GM23338 (cell line): ENCODE measurements at regions not wholly inside any gene's neighbourhood (a gene's known extent, or its start where the extent isn't known, plus 50 kb on each side); places are given as distances from the start of the nearest gene placed in this dataset.
A peak's percentile ranks its signal among the peaks of the same experiment; 100 is the strongest.

ENCODE experiments used
- ATAC-seq: fragments of 200-7000 bp; cut with Tn5 transposase; 3 replicates; pipeline ENCODE4 v1.9.1; 2020
- DNase-seq: peaks from one replicate; pipeline ENCODE4 v3.0.0-alpha.2; 2015; ENCODE audit warnings: low spot score
- H2AFZ ChIP-seq: fragments of 200-600 bp; sonication (generic); 2 replicates; pipeline ENCODE4 v1.8.0; 2016; ENCODE audit warnings: antibody characterized with exemption, mild to moderate bottlenecking, moderate library complexity
- H3F3A ChIP-seq: fragments of 200-600 bp; sonication (generic); replicated peaks from 2 replicates; pipeline ENCODE4 v1.8.0; 2017; ENCODE audit warnings: antibody characterized with exemption, mixed run types, low read depth
- H3K27ac ChIP-seq: fragments of 200-600 bp; sonication (generic); 2 replicates; pipeline ENCODE4 v1.6.1; 2016; ENCODE audit warnings: low read depth
- H3K27me3 ChIP-seq: fragments of 200-600 bp; sonication (generic); 2 replicates; pipeline ENCODE4 v1.8.0; 2016; ENCODE audit warnings: mild to moderate bottlenecking, mixed run types, moderate library complexity; ENCODE audit not compliant: insufficient read depth
- H3K36me3 ChIP-seq: fragments of 200-600 bp; sonication (generic); 2 replicates; pipeline ENCODE4 v1.8.0; 2016; ENCODE audit warnings: mild to moderate bottlenecking; ENCODE audit not compliant: insufficient read depth
- H3K4me1 ChIP-seq: fragments of 200-600 bp; sonication (generic); 2 replicates; pipeline ENCODE4 v1.8.0; 2016; ENCODE audit warnings: mild to moderate bottlenecking, moderate library complexity; ENCODE audit not compliant: insufficient read depth
- H3K4me2 ChIP-seq: fragments of 200-600 bp; sonication (generic); 2 replicates; pipeline ENCODE4 v1.7.1; 2017; ENCODE audit warnings: mixed run types
- H3K4me3 ChIP-seq: fragments of 200-600 bp; sonication (generic); 2 replicates; pipeline ENCODE4 v1.6.1; 2016; ENCODE audit warnings: mixed run types
- H3K79me2 ChIP-seq: fragments of 200-600 bp; sonication (generic); replicated peaks from 2 replicates; pipeline ENCODE4 v1.8.0; 2017; ENCODE audit warnings: mild to moderate bottlenecking; ENCODE audit not compliant: insufficient read depth
- H3K9me2 ChIP-seq: fragments of 200-600 bp; sonication (generic); 2 replicates; pipeline ENCODE4 v1.8.0; 2017; ENCODE audit not compliant: insufficient read depth
- H4K20me1 ChIP-seq: fragments of 200-600 bp; sonication (generic); replicated peaks from 2 replicates; pipeline ENCODE4 v1.8.0; 2017; ENCODE audit warnings: mild to moderate bottlenecking; ENCODE audit not compliant: insufficient read depth
- H3K27ac Mint-ChIP-seq: 2 replicates; pipeline ENCODE4 v1.8.0; 2020; ENCODE audit warnings: inconsistent platforms, mild to moderate bottlenecking, moderate library complexity, mixed read lengths
- H3K27me3 Mint-ChIP-seq: 3 replicates; pipeline ENCODE4 v1.8.0; 2022; ENCODE audit warnings: low read depth, mild to moderate bottlenecking, moderate library complexity, mixed read lengths, inconsistent platforms; ENCODE audit not compliant: insufficient read depth, poor library complexity
- H3K36me3 Mint-ChIP-seq: 3 replicates; pipeline ENCODE4 v1.8.0; 2021; ENCODE audit warnings: low read depth, mild to moderate bottlenecking, inconsistent platforms, moderate library complexity, mixed read lengths
- H3K4me1 Mint-ChIP-seq: 3 replicates; pipeline ENCODE4 v1.8.0; 2020; ENCODE audit warnings: mild to moderate bottlenecking, inconsistent platforms, mixed read lengths
- H3K4me3 Mint-ChIP-seq: 3 replicates; pipeline ENCODE4 v1.8.0; 2021; ENCODE audit warnings: moderate library complexity, mild to moderate bottlenecking, inconsistent platforms, mixed read lengths
- H3K9me3 Mint-ChIP-seq: 3 replicates; pipeline ENCODE4 v1.8.0; 2020; ENCODE audit warnings: moderate library complexity, mild to moderate bottlenecking, inconsistent platforms, mixed read lengths
- CREB1 ChIP-seq: fragments of 250-450 bp; sonication (Bioruptor Pico); IDR thresholded peaks from 2 replicates; pipeline ENCODE4 v1.5.0; 2020; ENCODE audit warnings: low read depth, mild to moderate bottlenecking, moderate library complexity
- CTCF ChIP-seq, 2 experiments: fragments of 200-600 bp in 1 of 2; sonication (generic) in 1 of 2; conservative IDR thresholded peaks; 2 replicates each; pipeline versions ENCODE4 v1.5.1 to v1.6.1; 2016 to 2017; ENCODE audit warnings: antibody characterized with exemption in 2 of 2, low read depth in 2 of 2, mild to moderate bottlenecking in 2 of 2, moderate library complexity in 1 of 2
- EZH2 ChIP-seq: fragments of 200-600 bp; sonication (generic); IDR thresholded peaks from one replicate; pipeline ENCODE4 v1.8.0; 2017; ENCODE audit warnings: antibody characterized with exemption, mild to moderate bottlenecking, low read depth; ENCODE audit not compliant: unreplicated experiment
- EZH2phosphoT487 ChIP-seq: fragments of 200-600 bp; sonication (generic); IDR thresholded peaks from one replicate; pipeline ENCODE4 v1.8.1; 2018; ENCODE audit warnings: antibody characterized with exemption; ENCODE audit not compliant: unreplicated experiment
- JUNB ChIP-seq: IDR thresholded peaks from one replicate; pipeline ENCODE4 v1.6.1; 2016; ENCODE audit warnings: antibody characterized with exemption; ENCODE audit not compliant: unreplicated experiment
- NANOG ChIP-seq: IDR thresholded peaks from 2 replicates; pipeline ENCODE4 v1.6.1; 2016; ENCODE audit warnings: antibody characterized with exemption, borderline replicate concordance
- POLR2AphosphoS5 ChIP-seq: IDR thresholded peaks from 2 replicates; pipeline ENCODE4 v1.6.1; 2016; ENCODE audit warnings: antibody characterized with exemption, low read depth
- REST ChIP-seq: IDR thresholded peaks from one replicate; pipeline ENCODE4 v1.6.1; 2018; ENCODE audit warnings: antibody characterized with exemption; ENCODE audit not compliant: unreplicated experiment
- STAT1 ChIP-seq: IDR thresholded peaks from one replicate; pipeline ENCODE4 v1.6.1; 2016; ENCODE audit warnings: antibody characterized with exemption; ENCODE audit not compliant: unreplicated experiment
- ZNF114 ChIP-seq: fragments of 250-450 bp; sonication (Bioruptor Pico); IDR thresholded peaks from 2 replicates; pipeline ENCODE4 v1.5.0; 2020; ENCODE audit warnings: mild to moderate bottlenecking, moderate library complexity
- TF ChIP-seq, protein P1 (sequence below): fragments of 250-450 bp; sonication (Bioruptor Pico); IDR thresholded peaks from 2 replicates; pipeline ENCODE4 v1.5.0; 2020; ENCODE audit warnings: mild to moderate bottlenecking, moderate library complexity

DNA sequence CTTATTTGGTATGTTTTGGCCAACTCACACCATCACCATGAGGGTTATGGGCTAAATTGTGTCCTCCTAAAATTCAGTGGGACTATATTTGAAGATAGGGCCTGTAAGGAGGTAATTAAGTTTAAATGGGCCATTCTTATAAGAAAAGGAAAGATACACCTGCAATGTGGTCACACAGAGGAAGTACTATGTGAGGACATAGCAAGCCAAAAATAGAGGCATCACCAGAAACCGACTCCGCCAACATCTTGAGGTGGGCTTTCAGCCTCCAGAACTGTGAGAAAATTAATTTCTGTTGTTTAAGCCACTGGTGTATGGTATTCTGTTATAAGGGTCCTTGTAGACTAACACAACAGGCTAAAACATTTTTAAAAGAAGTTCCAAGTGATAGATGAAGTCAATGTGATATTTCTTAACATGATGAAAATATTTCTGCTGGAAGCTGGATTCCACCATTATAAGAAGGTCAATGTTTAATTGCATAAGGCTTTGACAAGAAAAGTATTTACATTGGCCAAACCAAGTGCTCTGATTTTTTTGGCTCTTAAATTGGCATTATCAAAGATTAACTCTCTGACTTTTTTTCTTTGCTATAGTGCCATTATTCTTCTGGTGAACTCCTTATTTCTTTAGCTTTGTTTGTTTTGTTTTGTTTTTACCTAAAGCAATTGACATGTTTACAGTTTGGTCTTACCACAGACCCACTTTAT is 540.9 kb downstream of the PPARGC1A start:
- Histone ChIP-seq H3K27ac (no peak overlapping the region), H3K36me3 (no peaks in the 10 kb centered on the region), H2AFZ (no peak overlapping the region), H3K79me2 (no peaks in the 10 kb centered on the region), H3K4me1 (no peaks in the 10 kb centered on the region), H3K4me3 (no peak overlapping the region), H3K9me2 (0 out of 2 replicates have a peak, but pooled peaks cover 3% of the 10 kb centered on the region), H3K27me3 (no peaks in the 10 kb centered on the region), H3F3A (no peaks in the 10 kb centered on the region), H3K4me2 (no peak overlapping the region), H4K20me1 (no peaks in the 10 kb centered on the region)
- DNase-seq (no peak), ATAC-seq (no peak)
- H3K4me1 Mint-ChIP-seq: no peaks in the 10 kb centered on the region
- H3K27me3 Mint-ChIP-seq: no peaks in the 10 kb centered on the region
- no peaks in the 10 kb centered on the region for H3K36me3 Mint-ChIP-seq
- H3K27ac Mint-ChIP-seq: 0 out of 2 replicates have a peak overlapping the region, but pooled peaks have one; percentile 14
- TF ChIP-seq CREB1 (CRISPR knock-in tag) (no peak), EZH2 (no peak), JUNB (no peak), STAT1 (no peak), NANOG (no peak), POLR2AphosphoS5 (no peak), ZNF114 (CRISPR knock-in tag) (no peak), EZH2phosphoT487 (no peak), REST (no peak), CTCF (conservative IDR thresholded peaks at IDR 0.05; ENCODE audit: low read depth in 2 of 2) (no peak)
- TF ChIP-seq, protein P1, sequence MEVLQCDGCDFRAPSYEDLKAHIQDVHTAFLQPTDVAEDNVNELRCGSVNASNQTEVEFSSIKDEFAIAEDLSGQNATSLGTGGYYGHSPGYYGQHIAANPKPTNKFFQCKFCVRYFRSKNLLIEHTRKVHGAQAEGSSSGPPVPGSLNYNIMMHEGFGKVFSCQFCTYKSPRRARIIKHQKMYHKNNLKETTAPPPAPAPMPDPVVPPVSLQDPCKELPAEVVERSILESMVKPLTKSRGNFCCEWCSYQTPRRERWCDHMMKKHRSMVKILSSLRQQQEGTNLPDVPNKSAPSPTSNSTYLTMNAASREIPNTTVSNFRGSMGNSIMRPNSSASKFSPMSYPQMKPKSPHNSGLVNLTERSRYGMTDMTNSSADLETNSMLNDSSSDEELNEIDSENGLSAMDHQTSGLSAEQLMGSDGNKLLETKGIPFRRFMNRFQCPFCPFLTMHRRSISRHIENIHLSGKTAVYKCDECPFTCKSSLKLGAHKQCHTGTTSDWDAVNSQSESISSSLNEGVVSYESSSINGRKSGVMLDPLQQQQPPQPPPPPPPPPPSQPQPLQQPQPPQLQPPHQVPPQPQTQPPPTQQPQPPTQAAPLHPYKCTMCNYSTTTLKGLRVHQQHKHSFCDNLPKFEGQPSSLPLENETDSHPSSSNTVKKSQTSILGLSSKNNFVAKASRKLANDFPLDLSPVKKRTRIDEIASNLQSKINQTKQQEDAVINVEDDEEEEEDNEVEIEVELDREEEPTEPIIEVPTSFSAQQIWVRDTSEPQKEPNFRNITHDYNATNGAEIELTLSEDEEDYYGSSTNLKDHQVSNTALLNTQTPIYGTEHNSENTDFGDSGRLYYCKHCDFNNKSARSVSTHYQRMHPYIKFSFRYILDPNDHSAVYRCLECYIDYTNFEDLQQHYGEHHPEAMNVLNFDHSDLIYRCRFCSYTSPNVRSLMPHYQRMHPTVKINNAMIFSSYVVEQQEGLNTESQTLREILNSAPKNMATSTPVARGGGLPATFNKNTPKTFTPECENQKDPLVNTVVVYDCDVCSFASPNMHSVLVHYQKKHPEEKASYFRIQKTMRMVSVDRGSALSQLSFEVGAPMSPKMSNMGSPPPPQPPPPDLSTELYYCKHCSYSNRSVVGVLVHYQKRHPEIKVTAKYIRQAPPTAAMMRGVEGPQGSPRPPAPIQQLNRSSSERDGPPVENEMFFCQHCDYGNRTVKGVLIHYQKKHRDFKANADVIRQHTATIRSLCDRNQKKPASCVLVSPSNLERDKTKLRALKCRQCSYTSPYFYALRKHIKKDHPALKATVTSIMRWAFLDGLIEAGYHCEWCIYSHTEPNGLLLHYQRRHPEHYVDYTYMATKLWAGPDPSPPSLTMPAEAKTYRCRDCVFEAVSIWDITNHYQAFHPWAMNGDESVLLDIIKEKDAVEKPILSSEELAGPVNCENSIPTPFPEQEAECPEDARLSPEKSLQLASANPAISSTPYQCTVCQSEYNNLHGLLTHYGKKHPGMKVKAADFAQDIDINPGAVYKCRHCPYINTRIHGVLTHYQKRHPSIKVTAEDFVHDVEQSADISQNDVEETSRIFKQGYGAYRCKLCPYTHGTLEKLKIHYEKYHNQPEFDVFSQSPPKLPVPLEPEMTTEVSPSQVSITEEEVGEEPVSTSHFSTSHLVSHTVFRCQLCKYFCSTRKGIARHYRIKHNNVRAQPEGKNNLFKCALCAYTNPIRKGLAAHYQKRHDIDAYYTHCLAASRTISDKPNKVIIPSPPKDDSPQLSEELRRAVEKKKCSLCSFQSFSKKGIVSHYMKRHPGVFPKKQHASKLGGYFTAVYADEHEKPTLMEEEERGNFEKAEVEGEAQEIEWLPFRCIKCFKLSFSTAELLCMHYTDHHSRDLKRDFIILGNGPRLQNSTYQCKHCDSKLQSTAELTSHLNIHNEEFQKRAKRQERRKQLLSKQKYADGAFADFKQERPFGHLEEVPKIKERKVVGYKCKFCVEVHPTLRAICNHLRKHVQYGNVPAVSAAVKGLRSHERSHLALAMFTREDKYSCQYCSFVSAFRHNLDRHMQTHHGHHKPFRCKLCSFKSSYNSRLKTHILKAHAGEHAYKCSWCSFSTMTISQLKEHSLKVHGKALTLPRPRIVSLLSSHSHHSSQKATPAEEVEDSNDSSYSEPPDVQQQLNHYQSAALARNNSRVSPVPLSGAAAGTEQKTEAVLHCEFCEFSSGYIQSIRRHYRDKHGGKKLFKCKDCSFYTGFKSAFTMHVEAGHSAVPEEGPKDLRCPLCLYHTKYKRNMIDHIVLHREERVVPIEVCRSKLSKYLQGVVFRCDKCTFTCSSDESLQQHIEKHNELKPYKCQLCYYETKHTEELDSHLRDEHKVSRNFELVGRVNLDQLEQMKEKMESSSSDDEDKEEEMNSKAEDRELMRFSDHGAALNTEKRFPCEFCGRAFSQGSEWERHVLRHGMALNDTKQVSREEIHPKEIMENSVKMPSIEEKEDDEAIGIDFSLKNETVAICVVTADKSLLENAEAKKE: no peak
- no peaks in the 10 kb centered on the region for H3K9me3 Mint-ChIP-seq
- H3K4me3 Mint-ChIP-seq: no peak overlapping the region
